NCI-H1048 (cell line): ENCODE measurements at regions not wholly inside any gene's neighbourhood (a gene's known extent, or its start where the extent isn't known, plus 50 kb on each side); places are given as distances from the start of the nearest gene placed in this dataset.

Source experiments
- DNase-seq: peaks from one replicate; lab custom pipeline; 2025; lab: John Stamatoyannopoulos, UW

DNA sequence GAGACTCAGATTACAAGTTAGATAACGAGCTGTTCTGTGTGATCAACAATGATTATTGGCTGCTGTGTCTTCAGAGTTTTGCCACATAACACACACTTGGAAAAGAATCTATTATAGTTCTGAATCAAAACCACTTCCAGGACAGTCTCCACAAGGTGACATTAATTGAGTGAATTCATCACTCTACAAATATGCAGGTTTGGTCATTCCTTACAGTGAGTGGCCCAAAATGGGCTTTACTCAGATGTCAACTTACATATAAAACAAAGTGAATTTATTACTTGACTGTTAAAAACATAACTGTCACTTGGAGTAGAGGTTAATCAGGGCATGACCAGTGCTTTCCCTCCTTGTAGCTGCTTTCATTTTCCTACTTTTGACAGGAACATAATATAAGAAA, 984.3 kb downstream of the REEP3 start:
- DNase-seq: no peak

DNA sequence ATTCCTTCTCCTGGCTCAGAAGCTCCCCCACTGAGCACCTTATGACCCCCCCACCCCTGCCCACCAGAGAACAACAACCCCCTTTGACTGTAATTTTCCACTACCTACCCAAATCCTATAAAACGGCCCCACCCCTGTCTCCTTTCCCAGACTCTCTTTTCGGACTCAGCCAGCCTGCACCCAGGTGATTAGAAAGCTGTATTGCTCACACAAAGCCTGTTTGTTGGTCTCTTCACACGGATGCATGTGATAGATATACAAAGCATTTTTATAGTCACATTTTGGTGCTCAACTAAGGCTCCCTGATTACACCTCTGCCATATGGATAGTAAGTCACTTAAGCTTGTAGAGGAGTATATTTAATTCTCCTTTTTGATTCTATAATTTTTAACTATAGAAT, 985.8 kb downstream of the REEP3 start:
- no peak for DNase-seq

DNA sequence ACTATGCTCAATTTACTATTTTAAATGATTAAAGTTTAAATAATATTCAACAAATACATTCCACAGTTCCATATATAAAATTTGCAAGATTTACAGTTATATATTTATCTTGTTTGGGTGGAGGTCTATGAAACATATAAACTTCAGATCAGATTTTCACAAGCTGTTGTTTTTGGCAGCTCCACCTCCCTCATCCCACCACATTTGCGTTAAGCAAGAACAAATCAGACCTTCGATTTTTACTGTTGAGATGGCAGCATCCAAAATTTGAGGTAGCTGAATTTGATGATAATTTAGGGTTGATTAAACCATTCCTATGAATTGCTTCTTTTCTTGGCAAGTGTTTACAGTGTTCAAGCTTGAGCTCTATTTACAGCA, 986.4 kb downstream of the REEP3 start:
- no peak for DNase-seq

DNA sequence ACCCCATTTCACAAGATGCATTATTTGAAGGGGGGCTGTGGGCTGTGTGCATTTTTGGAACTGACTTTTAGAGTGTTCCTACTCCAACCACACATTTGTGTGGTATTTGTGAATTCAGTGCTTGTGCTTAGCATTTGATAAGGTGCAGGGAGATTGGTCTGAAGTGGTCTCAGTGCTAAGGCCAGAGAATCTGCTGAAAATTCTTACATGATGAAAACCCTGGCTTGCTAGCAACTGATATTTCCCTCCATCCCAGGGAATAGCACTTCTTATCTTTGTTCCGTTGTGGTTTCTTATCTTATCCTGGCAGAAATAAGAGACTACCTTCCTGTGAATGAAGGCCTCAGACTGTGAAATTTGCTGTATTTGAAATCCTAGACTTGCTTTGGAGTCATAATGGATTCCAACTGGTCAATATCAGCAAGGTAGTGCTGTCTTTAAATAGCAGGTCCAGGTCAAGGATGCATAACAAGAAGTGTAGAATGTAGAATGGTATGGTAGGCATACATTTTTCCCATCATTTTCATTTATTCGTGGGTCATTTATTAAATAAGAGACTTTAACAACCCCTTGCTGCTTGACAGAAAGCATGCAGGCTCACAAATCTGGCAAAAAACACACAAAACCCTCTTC, 986.9 kb downstream of the REEP3 start:
- no peak for DNase-seq

DNA sequence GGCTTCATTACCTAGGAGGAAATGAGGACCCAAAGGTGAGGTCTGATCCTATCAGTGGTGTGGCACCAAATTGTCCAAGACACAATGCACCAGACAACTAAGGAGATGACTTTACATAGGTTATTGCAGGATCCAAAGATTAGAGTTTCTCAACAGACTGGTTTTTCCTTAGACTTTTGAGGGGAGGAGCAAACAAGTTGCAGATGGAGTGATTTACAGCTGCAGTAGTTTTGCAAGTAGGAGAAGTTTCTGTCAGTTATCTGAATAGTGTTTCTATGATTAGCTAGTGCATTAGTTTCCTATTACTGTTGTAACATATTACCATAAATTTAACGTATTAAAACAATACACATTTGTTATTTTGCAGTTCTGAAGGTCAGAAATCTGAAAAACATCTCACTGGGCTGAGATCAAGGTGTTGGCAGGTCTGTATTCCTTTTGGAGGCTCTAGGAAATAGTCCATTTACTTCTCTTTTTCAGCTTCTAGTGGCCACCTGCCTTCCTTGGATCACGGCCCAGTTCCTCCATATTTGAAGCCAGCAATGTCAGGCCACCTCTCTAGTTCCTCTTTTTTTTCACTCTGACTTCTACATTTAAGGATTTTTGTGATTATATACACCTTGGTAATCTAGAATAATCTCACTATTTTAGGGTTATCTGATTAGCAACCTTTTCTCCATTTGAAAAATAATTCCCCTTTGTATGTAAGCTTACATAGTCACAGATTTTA, 994.9 kb downstream of the REEP3 start:
- DNase-seq: no peak

DNA sequence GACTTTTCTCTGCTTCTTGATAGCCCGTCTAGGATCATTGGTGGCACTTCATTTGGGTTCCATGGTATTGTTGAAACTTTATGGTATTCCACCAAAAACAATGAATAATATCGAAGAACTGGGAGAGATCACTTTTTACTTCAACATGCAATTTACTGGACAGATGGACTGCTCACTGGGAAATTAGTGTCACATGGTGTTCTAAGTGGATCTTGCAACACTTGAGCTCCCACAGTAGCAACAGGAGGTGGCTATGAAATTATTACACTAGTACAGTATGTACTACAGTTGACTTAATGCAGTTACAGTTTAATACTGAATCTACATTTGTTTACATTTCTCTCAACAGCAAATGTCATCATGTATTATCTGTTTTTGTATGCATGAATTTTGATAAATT, 997.3 kb downstream of the REEP3 start:
- no peak for DNase-seq

DNA sequence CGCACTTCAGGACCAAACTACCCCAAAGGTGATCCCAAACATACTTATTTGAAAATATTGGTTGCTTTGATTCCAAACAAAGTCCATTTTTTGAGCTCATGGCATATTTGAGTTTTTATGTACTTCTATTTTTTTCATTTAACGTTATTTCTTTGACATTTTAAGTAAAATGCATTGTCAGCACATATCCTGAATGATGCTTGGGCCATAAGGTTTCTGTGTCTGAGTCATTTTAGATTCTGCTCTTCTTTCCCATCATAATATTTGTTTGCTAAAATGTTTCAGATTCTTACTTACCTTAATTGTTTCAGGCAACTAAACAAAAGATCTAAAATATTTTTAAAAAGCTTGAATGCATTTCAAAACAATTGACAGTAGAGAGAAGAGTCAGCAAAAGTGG, 998.2 kb downstream of the REEP3 start:
- no peak for DNase-seq

DNA sequence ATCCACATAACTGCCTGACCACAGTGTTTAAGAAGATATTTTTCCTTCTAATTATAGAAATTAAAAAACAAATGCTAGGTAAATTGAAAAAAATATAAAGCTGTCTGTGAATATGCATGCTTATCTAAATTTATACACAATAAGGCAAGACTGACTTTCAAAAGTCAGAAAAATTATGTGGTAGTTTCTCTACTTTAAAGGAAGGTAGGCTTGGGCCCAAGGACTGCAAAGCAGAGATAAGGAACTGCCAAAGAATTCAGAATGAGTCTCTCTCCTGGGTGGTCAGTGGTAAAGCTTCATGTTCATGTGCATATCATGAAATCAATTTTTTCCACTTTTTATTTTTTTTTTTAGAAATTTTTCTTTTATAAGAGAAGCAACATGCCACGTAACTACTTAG, 998.6 kb downstream of the REEP3 start:
- no peak for DNase-seq

DNA sequence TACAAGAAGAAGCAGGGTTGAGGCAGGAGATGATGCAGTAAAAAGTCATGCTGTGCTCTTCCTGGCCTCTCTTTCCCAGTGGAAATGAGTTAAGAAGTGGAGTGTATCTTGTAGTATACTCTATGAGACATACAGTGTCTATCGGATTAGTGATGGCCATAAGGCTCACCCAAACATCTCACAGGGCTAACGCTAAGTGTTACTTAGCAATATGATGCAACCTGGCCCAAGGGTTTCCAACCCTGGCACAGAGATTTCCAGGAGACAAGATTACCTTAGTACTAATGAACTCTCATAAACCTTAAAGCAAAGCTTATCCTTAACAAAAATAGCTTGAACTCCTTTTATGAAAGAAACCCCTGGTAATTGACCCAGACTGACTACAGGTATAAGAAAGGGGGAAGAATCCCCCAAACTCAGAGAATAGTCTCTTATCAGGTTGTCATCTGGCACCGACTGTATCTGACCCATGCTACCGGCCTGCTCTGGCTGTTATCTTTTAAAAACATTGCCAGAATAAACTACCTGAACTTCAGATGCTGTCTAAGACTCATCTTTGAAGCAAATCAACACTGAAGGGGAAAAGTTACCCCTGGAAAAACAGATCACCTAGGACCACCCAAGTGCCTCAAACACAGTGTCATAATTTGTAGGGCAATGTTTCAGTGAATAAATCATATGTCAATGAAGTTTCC, 1002.0 kb downstream of the REEP3 start:
- DNase-seq: no peak

DNA sequence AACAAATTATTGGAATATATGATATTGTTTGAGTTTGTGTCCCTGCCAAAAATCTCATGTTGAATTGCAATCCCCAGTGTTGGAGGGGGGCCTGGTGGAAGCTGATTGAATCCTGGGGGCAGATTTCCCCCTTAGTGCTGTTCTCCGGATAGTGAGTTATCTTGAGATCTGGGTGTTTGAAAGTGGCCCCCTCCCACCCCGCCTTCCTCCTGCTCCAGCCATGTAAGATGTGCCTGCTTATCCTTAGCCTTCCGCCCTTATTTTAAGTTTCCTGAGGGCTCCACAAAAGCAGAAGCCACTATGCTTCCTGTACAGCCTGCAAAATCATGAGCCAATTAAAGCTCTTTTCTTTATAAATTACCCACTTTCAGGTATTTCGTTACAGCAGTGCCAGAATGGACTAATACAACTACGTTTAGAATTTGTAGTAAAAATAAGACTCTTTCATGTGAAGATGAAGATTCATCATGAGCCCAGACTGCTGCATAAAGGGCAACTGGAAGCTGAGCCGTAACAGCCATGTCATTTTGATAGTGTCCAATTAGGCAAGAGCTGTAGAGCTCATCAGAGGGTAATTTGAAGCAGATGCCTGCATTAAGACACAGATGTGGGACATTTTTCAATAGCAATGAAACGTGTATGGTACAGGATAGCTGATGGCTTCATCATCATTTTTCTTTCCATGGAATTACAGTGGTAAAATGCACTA, 1007.2 kb downstream of the REEP3 start:
- no peak for DNase-seq

DNA sequence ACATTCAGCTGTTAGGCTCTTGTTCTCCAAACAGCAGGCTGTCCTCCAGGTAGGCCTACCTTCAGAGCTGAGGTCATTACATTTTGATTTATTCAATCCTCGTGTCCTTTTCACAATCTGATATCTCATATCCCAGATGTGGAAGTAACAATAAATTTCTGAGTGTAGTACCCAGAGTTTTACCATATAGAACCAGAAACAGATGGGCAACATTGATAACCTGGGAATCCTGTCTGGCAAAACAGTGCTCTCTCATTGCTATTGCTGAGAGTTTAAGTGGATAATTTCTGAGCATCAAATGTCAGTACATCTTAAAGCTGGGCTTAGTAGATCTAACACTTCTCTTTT, 1007.8 kb downstream of the REEP3 start:
- DNase-seq: no peak

DNA sequence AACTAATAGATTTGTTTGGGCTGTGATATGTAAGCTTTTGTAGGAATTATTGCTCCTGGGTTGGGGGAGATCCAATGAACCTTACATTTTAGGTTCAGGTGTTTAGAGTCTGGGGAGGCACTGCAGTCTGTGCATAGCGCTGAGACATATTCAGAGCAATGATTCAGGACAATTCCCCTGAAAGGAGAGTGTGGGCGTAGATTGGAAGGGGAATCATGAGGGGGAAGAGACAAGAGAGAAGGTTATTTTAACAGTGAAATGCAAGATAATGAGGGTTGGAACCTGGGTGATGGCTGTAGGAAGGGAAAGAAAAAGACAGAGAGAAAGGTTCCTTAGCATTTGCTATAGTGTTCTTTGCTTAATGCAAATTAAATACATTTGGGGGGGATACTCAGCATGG, 1013.4 kb downstream of the REEP3 start:
- no peak for DNase-seq

DNA sequence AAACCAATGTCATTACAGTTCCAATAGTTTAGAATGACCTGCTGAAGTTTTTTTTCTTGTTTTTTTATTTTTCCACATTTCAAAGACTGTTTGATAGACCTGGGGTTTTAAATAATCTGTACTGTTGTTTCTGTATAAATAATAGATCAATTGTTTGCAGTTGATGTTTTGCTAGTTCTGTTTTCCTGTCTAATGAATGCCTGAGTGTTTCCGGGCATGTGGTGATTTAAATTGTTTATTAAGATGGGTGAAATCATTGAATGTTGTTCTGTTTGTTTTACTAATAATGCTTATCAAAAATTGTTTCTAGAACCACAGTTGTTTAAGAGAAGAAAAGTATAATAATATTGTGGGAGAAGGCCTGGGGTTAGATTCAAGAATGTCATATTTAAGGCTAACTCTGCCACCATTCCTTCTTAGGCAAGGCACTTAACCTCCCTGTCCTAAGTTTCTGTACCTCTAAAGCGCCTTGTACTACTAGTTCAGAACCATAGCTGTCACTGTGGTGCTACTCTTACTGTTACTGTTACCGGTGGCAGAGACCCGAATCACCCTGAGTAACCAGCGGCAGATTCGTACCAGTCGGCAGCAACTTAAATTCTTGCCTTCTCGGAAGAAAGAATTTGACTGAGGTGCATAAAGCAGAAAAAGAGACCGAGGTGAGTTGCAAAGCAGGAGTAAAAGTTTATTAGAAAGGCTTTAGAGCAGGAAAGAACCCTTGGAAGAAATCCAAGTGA, 1014.1 kb downstream of the REEP3 start:
- no peak for DNase-seq

DNA sequence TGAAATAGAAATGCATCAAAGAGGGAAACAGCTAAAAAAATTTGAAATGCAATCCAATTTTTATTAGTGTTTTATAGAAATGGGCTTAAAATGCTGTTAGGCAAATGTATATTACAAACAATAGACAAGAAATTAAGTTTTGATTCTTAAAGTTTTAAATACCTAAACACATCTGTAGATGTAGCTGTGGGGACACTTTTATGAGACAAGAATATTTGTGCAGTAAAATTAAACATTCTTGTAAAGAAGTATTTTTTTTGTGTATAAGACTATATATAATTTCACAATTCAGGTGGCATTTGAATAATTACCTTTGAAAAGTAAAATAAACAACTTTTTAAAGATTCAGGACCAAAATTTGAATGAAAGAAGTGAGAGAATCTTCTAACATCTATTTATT, 1015.9 kb downstream of the REEP3 start:
- no peak for DNase-seq

DNA sequence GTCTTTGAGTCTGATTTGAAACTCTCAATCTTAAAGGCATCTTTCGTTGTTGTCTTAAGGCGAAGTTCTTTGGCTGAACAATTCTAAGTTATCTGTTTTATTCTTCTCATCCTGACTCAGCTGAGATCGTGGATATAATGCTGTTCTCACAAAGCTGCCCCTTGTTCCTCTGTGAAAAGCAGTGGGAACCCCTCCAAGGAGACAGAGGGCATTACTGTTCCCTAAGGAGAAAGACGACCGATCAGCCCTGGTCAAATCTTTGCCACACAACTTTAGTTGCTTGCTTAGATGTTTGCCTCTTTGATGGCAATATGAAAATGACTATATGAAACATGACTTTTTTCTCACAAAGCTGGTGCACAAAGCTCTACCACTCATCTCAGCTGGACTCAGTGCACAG, 1016.7 kb downstream of the REEP3 start:
- no peak for DNase-seq

DNA sequence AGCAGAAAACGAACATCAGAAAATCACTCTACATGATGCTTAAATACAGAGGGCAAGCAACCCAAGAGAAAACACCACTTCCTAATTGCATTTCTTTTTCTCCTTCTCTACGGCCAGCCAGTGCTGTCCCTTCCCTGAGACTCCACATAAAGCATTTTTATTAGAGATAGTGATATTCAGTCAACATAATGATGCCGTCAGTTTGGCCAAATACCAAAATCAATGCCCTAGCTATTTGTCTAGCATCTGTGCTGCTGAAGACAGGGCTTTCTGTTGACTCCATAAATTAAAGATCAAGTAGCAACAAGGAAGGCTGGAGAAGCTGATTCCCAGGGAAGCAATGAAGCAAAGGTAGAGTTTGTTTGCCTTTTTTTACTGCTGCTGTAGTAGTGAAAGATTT, 1024.9 kb downstream of the REEP3 start:
- DNase-seq: no peak

DNA sequence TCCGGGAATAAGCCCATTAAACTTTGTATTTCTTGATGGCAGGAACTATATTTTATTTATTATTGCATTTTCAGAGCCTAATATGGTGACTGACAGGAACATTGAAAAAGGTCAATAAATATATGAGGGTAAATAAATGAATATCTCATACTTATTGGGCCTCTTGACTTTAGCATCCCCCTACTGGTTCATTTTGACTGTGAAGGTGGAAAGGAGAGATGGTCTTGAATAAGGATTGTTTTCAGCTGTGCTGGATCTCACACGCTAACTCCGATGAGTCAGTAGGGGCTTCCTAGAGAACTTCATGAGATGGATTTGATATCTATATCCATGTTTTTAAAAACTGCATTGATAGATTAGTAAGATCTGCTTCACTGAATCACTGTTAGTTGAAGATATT, 1026.0 kb downstream of the REEP3 start:
- DNase-seq: no peak

DNA sequence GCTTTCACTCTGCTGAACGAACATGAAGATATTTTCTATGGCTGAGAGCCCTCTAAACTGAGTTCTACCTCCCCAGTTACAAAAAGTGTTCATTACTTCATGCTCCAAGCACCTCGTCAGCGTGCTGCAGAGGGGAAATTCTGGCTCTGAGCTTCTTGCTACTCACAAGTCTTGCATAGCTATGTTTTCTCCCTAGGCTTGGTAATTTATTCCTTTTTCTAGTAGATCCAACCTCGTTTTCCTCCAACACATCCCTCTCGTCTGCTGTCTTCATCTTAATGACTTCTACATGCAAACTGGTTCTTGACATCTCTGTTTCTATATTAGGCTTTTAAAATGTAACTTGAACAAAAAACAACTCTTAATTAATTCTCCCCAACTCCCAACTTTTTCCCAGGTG, 1034.5 kb downstream of the REEP3 start:
- no peak for DNase-seq

DNA sequence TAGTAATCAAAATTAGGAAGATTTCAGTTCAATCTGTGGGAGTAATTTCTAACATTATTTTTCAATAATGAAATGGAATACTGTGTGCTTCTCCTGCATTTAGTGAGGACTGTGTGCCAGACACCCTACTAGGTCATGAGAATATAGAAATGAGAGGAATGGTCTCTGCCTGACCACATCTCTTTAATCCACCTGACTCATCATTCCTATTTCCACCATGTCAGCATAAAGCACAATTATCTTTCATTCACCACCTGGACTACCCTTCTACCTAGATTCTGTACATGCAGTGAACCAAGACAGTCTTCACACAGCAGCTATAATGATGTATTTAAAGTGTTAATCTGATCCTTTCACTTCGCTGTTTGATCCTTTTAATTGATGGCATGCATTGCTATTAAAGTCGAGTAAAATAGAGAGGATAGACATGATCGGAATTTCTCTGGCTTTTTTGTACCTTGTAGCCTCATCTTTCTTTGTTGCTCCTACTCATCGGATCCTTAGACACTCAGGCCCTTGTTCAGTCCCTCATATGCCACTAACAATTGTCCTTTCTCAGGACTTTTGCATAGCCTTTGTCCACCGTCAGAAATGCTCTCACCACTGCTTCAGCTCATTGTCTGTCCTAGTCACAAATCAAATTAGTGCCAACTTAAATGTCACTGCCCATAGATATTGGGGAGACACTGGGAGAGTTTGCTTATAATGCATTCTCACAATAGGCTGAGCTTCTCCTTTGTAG, 1037.1 kb downstream of the REEP3 start:
- no peak for DNase-seq

DNA sequence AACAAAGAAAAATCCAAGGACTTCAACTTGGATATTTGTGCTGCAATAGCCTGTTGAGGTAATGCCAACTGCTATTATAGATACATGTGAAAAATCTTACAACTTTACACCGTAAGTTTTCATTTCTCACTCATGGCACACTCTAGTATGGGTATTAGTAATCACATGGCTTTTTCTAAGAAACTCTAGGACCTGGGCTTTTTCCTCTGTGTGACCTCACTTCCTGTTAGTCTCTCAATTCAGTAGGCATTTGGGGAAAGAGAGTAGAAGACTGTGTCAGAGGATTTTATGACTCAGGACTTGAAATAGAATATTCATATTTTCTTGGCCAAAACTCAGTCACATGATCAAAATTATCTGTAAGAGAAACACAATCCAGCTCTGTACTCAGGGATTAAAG, 1049.9 kb downstream of the REEP3 start:
- DNase-seq: no peak

DNA sequence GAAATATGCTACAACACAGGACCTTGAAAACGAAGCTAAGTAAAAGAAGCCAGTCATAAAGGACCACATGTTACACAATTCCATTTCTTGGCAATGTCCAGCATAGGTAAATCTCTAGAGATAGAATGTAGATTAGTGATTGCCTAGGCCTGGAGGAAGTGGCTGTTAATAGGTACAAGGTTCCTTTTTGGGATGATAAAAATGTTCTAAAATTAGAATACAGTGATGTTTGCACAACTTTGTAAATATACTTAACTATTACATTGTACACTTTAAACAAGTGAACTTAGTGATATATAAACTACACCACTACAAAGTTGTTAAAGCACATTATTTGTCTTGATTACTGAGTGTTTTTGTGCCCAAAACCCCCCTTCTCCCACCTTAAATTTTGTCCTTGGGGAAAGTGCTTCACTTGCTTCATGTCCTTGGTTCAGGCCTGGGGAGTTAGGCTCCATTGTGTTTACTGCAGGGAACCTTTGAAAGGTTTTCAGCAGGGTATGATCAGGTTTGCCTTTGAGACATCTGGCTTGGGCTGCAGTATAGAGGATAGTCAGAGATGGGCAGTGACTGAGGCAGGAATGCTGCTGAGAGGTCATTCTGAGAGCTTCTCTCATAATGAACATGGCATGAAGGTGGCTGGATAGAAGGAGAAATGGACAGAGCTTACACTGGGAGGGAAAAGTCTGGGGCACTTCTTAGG, 1052.6 kb downstream of the REEP3 start:
- no peak for DNase-seq
